ENCODE measurements at regions not wholly inside any gene's neighbourhood (a gene's known extent, or its start where the extent isn't known, plus 50 kb on each side); places are given as distances from the start of the nearest gene placed in this dataset.

DNA sequence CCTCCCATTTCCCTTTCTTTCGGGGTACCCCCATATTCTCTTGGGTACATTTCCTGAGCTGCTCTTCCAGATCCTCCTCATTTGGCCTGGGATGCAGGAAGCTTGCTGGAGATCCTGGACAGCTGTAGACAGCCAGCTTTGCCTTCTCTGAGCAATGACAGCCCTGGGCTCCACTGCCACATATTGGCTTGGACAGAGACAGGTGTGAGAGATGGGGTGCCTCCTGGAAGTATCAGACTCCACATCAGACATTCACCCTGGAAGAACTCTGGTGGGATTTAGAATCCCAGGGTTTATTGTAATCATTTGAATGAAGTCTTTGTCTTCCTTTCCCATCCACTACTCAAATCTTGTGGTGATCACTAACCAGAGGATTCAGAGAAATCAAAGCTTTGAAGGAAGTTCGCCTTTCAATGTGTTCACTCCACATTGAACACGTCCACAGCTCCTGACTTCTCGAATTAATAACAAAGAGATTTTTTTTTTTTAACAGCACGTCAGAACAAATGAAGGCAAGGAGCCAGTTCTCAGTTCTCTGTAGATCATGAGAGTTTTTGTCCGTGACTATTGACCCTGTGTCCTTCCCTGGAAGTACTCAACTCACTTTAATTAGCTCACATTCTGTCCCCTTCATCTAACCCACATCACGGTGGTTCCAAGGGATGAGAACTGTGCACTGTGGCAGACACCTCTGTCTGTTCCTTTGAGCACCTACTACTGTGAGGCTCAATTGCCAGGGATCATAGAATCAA is 377.6 kb upstream of the TRIB2 start:
- H3K9me3 Mint-ChIP-seq, result peaks cover 4% of the 10 kb centered on the region
- H3K27ac Mint-ChIP-seq, result no peak overlapping the region
- peaks cover 10% of the 10 kb centered on the region for H3K4me1 Mint-ChIP-seq (ENCODE audit: unreplicated experiment)
- no peak overlapping the region for H3K4me3 Mint-ChIP-seq
- no peaks in the 10 kb centered on the region for H3K36me3 Mint-ChIP-seq
- H3K27me3 Mint-ChIP-seq, result no peaks in the 10 kb centered on the region
- no peak for DNase-seq (ENCODE audit: extremely low spot score, unreplicated experiment)
- TF ChIP-seq, protein P1, sequence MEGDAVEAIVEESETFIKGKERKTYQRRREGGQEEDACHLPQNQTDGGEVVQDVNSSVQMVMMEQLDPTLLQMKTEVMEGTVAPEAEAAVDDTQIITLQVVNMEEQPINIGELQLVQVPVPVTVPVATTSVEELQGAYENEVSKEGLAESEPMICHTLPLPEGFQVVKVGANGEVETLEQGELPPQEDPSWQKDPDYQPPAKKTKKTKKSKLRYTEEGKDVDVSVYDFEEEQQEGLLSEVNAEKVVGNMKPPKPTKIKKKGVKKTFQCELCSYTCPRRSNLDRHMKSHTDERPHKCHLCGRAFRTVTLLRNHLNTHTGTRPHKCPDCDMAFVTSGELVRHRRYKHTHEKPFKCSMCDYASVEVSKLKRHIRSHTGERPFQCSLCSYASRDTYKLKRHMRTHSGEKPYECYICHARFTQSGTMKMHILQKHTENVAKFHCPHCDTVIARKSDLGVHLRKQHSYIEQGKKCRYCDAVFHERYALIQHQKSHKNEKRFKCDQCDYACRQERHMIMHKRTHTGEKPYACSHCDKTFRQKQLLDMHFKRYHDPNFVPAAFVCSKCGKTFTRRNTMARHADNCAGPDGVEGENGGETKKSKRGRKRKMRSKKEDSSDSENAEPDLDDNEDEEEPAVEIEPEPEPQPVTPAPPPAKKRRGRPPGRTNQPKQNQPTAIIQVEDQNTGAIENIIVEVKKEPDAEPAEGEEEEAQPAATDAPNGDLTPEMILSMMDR (conservative IDR thresholded peaks at IDR 0.05), result no peak

- H3K27ac Mint-ChIP-seq, result no peak overlapping the region
- H3K9me3 Mint-ChIP-seq, result peaks cover 4% of the 10 kb centered on the region
- H3K27me3 Mint-ChIP-seq, result no peaks in the 10 kb centered on the region
- peaks cover under 1% of the 10 kb centered on the region for H3K4me1 Mint-ChIP-seq (ENCODE audit: unreplicated experiment)
- H3K36me3 Mint-ChIP-seq, result no peaks in the 10 kb centered on the region
- TF ChIP-seq, protein P1 (conservative IDR thresholded peaks at IDR 0.05), result no peak
- no peak for DNase-seq (ENCODE audit: extremely low spot score, unreplicated experiment)
- no peak overlapping the region for H3K4me3 Mint-ChIP-seq
These were observed 376.6 kb upstream of the TRIB2 start for GRCh38 chr2:12340164-12340563.

- H3K36me3 Mint-ChIP-seq, result no peaks in the 10 kb centered on the region
- H3K27me3 Mint-ChIP-seq, result no peaks in the 10 kb centered on the region
- TF ChIP-seq, protein P1 (conservative IDR thresholded peaks at IDR 0.05), result no peak
- H3K4me1 Mint-ChIP-seq (ENCODE audit: unreplicated experiment), result no peaks in the 10 kb centered on the region
- peaks cover 4% of the 10 kb centered on the region for H3K9me3 Mint-ChIP-seq
- H3K27ac Mint-ChIP-seq, result no peak overlapping the region
- DNase-seq (ENCODE audit: extremely low spot score, unreplicated experiment), result no peak
- H3K4me3 Mint-ChIP-seq, result no peak overlapping the region
These were observed 375.5 kb upstream of the TRIB2 start for GRCh38 chr2:12341215-12341614.

DNA sequence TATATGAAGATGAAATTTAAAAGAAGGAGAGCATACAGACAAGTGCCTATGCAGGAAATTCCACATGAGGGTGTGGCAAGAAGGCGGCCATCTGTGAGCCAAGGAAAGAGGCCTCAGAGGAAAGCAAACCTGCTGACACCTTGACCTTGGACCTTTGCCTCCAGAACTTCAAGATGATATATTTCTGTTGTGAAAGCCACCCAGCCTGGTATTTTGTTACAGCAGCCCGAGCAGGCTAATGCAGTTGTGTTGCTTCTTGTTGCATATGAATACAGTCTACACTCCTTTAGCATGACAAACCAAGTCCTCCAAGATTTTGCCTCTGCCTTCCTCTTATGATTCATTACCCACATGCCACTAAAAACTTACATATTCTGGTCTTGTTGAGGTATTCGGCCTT is 374.8 kb upstream of the TRIB2 start:
- Mint-ChIP-seq H3K4me3 (no peak overlapping the region), H3K4me1 (ENCODE audit: unreplicated experiment) (no peaks in the 10 kb centered on the region), H3K36me3 (no peaks in the 10 kb centered on the region), H3K9me3 (peaks cover 4% of the 10 kb centered on the region), H3K27ac (no peak overlapping the region), H3K27me3 (no peaks in the 10 kb centered on the region)
- TF ChIP-seq, protein P1 (conservative IDR thresholded peaks at IDR 0.05), result no peak
- no peak for DNase-seq (ENCODE audit: extremely low spot score, unreplicated experiment)

DNA sequence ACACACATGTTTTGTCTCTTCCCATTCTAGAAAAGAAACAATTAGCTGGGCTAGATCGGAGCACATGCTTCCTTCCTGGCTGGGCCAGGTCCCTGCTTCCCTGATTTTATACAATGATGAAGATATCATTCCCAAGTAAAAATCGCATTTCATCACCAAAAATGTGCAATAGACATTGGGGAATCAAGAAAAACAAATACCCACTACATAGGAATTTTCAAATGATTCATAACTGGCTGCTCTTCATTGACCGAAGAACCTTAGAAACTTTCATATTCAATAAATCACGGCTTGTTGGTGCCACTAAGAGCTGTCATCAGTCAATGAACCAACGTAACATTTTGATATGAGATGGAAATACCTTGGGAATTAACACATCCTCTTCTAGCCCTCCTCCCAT is 373.6 kb upstream of the TRIB2 start:
- H3K27me3 Mint-ChIP-seq, result no peaks in the 10 kb centered on the region
- DNase-seq (ENCODE audit: extremely low spot score, unreplicated experiment), result no peak
- H3K4me1 Mint-ChIP-seq (ENCODE audit: unreplicated experiment), result no peaks in the 10 kb centered on the region
- H3K9me3 Mint-ChIP-seq, result peaks cover 4% of the 10 kb centered on the region
- TF ChIP-seq, protein P1 (conservative IDR thresholded peaks at IDR 0.05), result no peak
- H3K27ac Mint-ChIP-seq, result no peak overlapping the region
- H3K4me3 Mint-ChIP-seq, result no peak overlapping the region
- H3K36me3 Mint-ChIP-seq, result no peaks in the 10 kb centered on the region
